HUDEP-2 (cell line): ENCODE measurements at regions not wholly inside any gene's neighbourhood (a gene's known extent, or its start where the extent isn't known, plus 50 kb on each side); places are given as distances from the start of the nearest gene placed in this dataset.

ENCODE experiments used
- DNase-seq, 76 experiments: peaks; one replicate each; lab custom pipeline; 2025; ENCODE audit not compliant: unreplicated experiment in 76 of 76; lab: John Stamatoyannopoulos, UW

DNA sequence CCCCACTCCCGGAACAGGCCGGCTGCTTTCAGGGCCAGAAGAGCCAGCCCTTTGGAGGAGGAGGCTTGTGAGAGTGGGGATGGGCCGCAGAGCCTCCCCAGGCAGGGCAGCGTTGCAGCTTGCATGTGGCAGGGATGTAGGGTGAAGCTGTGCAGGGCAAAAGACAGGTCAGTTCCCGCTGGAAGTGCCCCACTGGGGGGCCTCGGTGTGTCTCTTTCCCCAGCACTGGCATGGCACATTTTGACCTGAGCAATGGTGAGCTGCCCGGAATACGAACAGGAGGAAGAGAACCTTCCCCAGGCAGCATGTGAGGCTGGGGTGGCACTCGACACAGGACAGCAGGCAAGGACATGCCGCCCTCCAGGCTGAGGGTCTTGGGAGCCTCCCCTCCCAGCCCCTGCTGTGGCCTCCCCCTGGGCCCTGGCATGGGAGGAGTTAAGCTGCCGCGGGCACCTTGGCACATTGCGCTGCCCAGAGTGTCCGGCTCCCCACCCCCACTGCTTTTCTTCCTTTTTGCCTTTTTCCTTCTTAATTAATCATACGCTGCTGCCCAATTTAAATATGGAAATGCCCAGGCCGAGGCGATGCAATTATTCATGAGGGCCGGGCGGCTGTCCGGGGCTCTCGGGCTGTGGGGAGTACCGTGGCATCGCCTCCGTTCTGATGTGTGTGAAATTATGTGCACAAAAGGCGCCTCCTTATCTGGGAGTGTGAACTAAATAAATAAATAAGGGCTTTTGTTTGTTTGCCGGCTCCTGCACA is 76.0 kb upstream of the WNT7B start:
- DNase-seq: peak in 1 of 76 experiments; percentile 25

DNA sequence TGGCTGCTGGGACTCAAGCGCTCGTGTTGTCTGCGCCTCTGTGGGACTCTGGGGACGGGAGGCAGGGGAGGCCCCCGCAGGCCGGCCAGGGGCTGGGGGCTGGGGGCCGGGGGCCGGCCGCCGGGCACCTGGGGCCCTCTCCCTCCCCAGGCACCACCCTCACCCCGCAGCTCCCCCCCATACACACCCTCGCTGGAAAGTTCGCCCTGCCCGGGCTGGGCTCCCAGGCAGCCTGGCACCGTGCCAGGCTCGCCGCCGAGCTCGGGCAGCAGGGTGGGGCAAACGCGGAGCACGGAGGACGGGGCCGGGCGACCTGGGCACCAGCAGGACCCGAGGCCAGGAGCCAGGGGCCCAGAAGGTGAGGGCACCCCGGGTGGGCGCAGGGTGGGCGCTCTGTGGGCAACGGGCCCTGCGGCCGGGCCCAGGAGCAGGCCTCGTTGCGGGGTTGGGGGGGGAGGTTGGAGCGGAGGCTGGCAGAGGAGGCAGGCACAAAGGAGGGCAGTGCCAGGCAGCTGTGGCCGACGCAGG is 76.7 kb upstream of the WNT7B start:
- DNase-seq: peak in 46 of 76 experiments; percentile 4 to 59 (median 38)

DNA sequence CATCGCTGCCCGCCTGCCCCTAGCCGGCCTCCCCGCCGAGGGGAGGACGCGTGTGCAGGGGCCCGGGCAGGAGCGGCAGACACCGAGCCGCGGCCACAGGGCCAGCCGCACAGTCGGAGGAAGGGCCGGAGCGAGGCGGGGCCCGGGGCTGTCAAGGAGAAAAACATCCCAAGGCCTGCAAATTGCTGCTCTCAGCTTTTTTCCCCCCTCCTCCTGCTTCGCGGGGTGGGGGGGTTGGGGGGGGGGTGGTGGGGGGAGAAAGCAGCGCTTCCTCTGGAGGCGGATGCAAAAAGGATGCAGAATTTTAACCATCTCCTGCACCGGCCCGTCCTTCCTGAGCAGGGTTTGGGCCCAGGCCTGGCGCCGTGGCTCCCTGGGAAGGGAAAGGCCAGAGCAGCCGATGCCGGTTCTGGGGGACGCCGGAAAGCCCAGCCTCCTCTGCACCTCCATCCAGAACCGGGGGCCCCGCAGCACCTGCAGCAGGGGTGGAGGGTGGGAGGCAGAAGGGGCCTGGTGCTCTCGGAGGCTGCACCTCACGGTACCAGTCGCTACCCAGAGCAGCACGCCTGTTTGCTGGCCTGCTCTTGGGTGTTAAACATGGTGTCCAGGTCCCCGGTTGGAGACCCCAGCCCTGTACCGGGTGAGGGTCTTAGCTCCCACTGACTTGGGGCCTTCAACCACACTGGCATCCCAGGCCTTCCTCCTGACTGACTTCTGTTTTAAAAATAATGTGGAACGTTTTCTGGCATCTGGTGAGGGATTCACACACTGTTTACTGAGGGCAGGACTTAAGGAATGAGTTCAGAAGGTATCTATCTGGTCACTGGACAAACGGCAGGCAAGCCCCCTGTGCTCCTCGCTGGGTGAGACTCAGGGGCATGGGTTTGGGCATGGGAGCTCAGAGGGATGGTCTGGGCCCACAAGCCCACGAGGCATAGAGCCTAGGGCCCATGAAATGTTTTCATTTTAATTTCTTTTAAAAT is 77.4 kb upstream of the WNT7B start:
- DNase-seq: no peak

DNA sequence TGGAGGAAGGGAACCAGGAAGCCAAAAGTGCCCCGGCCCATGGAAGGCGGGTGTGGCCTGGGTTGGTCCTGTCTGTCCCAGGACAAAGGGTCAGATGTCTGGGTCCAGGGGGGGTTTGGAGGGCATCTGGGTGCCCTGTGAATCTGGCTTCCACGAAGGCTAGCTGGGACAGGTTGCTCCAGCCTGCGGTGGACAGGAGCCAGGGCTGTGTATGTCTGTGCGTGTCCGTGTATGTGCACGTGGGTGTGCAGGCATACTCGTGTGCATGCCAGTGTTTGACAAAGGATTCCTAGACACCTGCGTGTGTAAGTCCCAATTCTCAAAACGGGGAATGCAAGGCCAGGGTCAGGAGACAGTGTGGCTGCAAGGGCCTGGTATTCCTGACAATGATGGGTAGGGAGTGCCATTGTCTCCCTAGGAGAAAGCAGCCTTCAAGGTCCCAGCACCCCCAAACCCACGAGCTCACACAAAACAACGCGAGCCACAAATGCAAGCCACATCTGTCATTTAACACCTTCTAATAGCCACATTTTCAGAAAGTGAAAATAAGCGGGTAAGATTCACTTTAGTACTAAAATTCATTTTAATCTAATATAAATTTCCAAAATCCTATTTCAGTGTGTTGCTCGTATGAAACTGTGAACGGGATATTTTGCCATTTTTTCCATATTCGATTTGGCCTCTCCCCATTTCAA is 78.4 kb upstream of the WNT7B start:
- DNase-seq: no peak

DNA sequence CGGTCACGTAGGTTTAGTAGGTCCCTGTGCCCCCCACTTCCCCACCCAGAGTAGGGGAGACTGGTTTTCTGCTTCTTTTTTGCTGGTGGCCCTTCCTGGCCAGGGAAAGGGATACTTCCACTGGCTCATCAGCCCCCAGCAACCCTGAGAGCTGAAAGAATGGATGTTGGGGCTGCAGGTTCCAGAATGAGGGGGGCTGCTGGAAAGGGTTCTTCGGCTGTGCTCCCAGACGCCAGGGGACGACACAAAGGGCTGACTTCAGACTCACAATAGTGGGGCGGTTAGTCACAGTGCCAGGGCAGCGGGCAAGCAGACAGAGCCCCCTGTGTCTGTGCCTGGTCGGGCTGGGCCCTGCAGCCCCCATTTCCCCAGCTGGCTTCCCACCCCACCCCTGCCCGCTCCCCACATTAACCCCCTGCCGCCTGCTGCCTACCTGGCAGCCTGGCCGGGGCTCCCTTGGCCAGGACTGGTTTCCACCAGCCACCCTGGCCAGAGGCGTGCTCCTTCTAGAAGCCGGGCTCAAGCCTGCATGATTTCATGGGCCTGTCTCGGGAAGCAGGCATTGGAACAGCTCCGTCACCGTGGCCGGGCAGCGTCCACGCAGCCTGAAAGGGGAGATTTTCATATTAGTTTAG is 79.1 kb upstream of the WNT7B start:
- no peak for DNase-seq

DNA sequence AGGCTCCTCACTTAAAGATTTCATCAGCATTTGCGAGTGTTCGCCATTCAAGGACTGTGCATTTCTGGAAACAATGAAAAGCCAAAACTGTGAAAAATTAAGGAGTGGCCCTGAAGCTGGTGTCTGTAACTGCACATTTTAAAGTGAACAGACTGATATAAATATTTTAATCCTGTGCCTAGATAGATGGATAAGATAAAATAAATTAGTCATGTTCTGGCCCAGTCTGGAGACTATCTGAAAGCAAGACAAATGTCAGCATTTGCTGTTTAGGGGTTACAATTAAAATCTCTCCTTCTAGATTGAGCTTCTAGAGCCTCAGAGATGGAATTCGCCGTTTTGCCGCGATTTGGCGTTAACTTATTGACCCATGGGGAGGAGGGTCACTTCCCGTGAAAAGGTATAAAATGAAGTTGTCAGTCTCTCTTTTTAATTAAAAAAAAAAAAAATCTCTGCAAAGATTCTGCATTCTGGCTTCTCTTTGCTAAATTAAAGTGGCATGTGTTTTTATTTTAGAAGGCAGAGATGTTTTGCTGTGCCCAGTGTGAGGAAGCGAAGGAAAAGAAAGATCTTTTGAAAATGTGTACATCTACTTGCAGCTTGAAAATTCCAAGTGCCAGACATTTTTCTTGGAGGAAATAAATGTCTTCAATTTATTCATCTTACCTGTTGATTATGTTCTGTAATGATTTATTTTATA is 79.7 kb upstream of the WNT7B start:
- no peak for DNase-seq

DNA sequence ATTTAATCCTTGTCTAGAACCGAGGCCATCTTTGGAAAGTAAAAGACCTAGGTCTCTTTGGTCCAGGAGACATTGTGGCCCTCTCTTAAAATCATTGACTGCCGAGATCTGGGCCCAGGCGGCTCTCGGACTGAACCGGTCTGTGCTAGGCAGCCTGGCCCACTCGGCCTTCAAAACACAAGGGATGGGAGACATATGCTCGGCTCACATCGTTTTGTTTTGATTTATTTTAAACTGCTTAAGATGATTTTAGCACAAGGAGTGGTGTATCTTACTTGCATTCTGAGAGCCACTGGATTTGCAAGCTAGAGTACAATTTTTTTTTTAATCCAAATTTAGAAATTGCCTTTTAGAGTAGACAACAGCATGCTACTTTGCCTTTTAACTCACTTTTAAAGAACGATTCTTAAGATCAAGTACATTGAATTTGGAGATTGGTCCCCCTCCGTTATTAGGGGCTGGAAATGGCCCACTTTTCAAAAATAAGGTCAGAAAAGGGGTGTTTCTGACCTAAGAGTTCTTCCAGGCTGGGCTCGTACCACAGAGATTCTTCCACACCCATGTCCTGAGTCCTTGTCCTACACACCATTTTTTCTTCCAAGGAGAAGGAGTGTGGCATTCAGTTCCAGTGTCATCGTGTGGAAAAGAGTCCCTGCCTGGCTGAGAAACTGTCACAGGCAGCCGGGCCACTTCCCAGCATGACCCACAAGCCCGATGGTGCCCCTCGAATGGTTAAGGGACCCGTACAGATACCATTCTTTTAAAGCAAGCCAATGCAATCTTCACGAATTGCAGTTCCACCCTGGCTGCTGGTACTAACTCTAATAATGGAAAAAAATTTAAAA is 80.5 kb upstream of the WNT7B start:
- no peak for DNase-seq

DNA sequence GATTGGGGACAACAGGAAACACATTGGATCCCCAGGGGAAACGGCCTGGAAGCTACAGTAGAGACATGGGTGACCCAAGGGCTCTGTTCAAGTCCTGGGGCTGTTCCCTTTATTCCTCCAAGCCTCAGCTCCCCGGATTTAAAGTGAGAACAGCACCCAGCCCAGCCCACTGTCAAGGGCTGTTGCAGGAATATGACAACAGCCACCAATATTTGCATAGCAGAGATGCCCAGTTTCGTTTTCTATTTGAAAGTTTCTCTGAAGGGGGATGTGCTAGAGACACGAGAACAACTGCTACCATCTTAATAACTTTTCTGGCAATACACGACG is 81.1 kb upstream of the WNT7B start:
- DNase-seq: no peak

DNA sequence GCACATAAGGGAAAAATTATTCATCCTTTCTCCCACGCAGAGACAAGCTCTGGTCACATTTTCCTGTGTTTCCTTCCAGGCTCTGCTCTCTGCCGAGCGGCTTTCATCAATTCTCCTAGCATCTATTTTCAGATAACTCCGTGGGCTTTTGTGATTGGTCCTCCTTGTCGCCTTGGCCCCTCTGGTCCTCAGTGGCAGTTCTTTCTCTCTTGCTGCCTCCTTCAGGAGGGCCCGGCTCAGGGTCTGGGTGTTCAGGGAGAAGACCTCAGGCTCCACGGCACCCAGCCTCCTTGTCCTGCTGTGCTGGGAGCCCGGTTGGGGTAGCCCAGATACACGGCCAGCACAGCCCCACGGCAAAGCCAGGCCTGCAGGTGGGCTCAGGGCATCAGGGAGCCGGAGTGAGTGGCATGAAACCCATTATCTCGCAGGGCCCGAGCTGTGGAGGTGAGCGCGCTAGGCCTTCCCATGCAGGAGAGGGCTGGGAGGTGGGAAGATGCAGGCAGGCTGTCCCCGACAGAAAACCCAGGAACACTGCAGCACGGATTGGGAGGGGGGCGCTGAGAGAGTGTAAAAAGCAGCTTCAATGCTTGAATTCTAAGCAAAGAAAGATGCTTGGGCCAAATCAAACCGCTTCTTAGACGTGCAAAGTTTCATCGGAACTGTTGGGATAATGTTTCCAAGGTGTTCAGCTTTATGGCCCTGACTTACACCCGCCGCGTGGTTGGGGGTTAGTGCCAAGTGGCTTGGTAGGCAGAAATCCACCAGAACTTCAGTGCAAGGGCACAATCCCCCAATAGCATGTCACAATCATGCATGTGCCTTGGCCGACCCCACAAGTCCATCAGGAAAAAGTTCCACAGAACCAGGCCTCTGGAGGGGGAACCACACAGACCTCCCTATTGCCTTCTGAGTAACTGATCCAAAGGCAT is 81.9 kb upstream of the WNT7B start:
- no peak for DNase-seq

DNA sequence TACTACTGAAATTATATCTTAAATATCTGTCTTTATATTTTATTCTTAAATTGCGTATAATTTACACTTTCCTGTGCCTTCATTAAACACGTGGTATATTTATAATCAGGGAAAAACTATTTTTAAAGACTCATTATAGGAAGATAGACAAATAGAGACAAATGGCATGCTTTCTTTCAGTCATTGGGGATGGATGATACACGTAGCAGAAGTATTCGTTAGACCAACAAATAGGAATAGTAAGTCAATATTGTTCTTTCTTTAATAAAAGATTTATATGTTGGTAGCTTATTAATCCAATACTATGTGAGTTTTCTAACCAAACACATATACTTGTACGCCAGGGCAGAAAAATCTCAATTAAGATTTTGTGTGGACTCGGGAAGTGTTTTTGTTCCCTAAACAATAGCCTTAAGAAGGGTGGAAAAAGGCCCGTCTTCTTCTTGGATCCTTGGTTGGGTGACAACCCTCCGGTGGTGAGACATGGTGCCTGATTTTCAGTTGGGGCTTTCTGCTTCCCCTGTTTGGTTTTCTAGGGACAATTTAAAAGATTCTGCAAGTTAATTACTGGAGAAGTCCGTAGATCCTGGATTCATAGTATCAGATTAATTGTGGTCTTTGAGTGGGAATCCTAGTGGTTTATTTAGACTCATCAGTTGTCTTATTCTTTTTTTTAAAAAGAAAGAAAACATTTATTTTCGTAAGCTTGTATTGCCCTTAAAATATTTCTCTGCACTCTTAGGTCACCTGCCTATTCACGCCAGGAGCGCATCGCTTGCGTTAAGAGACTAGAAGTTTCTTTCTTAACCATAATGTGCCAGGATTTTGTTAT is 83.5 kb upstream of the WNT7B start:
- DNase-seq: no peak

DNA sequence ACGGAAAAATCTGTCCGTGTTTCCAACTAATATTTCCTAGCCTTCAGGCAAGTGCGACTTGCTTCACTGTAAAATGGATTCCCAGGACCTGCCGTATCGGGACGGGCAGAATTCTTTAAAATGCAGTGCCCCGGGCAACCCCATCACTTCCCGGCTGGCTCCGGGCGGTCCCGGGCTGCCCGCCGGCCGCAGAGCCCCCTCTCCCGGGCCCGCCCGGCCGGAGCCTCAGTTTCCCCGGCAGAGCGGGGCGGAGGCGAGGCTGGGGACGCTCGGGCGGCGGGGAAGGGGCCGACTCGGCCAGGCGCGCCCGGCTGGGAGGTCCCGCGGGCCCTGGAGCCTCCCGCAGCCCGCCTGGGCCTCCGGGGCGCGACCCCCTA is 84.2 kb upstream of the WNT7B start:
- no peak for DNase-seq

DNA sequence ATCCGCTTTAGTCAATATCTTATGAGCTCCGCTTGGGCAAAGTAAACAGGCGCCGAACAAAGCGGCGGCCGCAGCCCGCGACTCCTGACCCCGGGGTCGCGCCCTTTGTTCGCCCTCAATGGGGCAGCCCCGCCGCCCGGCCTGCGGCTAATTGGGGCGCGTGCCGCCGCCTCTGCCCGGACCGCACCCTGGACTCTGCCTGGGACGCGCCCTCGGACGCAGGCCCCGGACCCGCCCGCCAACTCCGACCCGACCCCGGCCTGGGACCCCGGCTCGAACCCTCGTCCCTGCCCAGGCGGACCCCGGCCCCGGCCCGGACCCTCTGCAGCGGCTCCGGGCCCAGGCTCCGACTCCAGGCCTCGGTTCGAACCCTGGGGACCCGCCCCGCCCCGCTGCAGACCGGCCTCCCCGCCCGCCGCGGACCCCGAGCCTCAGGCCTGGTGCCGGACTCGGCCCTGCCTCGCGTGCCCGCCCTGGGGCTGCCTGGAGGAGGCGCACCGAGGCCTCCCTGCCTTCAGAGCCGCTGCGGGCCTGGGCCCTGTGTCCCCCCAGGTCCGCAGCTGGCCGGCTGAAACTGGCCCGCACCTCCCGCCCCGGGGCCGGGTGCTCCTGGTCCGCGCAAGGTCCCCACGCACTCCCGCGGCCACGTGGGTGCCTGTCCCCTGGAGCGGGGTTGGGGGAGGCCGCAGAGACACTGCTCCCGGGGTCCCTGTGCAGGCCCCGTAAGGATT is 84.7 kb upstream of the WNT7B start:
- no peak for DNase-seq

DNA sequence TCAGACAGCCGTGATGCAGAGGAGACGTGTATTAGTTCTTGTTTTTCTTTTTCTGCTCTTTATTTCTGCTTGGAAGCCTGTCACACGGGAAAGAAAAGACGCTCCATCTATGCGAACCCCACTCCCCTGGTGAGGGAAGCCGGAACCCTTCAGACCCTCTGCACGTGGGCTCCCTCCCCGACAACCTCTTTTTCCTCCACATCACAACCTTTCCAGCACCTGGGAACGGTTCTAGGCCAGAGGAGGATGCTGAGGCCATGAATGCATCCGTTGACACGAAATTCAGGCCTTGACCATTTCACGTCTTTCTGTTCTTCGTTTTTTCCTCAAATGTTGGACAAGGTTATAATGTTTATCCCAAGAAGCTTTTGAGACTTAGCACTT is 85.3 kb upstream of the WNT7B start:
- no peak for DNase-seq

DNA sequence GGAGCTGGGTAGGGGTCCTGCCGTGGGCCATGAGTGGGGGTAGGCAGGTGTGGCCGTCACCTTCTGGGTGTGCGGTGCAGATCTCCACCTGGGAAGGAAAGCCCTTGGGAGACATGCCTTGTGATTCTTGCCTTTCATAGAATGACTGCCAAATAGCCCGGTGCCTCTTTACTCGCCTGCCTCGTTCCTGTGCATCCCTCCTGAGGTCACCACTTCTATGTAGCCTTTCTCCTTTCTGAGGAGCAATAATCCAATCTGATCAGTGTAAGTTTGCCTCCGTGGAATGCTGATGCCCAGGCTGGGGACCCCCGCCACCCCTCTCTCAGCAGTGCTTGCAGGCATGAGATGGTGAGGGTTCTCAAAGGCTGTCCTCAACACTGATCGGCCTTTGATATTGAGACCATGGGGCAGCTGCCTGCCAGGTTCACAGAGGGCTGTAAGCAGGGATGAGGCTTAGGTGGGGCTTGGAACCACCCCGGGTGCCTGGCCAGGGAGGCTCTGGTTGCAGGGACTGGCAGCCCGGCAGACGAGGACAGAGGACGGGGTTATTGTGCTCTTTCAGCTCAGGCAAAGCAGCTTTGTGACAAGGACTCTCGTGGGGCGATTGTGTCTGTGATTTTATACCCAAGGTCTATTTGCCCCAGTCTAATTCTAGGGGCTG is 86.1 kb upstream of the WNT7B start:
- no peak for DNase-seq

DNA sequence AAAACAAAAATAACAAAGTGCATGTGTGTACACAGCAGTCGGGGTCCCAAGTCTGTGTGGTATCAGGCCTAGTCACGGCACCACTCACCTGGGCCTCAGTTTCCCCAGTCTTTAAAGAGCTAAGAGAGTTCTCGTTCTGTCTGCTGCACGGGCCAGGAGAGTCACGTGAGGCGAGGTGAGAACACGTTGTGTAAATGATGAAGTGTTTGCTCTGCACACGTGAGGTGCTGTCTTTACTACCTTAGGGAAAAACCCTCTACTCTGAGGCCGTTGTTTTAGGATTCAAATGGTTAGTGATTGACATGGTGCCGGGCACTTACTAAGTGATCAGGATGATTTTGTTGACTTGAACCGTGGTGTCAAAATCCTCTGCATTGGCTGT is 86.5 kb upstream of the PPARA start:
- DNase-seq: no peak
